Neural cell (in vitro differentiated cells): ENCODE measurements at regions not wholly inside any gene's neighbourhood (a gene's known extent, or its start where the extent isn't known, plus 50 kb on each side); places are given as distances from the start of the nearest gene placed in this dataset.

Source experiments
- H2AFZ ChIP-seq: fragments of 200-600, 300-800 bp; sonication (generic), shearing (Covaris generic); 2 replicates; pipeline ENCODE4 v1.6.0; 2014; ENCODE audit warnings: low read depth, mild to moderate bottlenecking, antibody characterized with exemption, low read length, moderate library complexity
- H3F3A ChIP-seq: fragments of 200-600 bp; shearing (Covaris generic); 2 replicates; pipeline ENCODE4 v1.6.1; 2016; ENCODE audit warnings: mild to moderate bottlenecking, moderate library complexity, mixed read lengths, antibody characterized with exemption, low read length; ENCODE audit not compliant: insufficient read depth, poor library complexity, severe bottlenecking
- H3K27ac ChIP-seq: fragments of 200-600, 300-800 bp; sonication (generic), shearing (Covaris generic); 2 replicates; pipeline ENCODE4 v1.5.1; 2014; ENCODE audit warnings: mild to moderate bottlenecking, low read length, moderate library complexity
- H3K27me3 ChIP-seq: fragments of 300-800, 200-600 bp; sonication (generic), shearing (Covaris generic); 2 replicates; pipeline ENCODE4 v1.6.0; 2014; ENCODE audit warnings: mild to moderate bottlenecking, low read depth, low read length, moderate library complexity; ENCODE audit not compliant: insufficient read depth
- H3K36me3 ChIP-seq: fragments of 300-800, 200-600 bp; sonication (generic), shearing (Covaris generic); 2 replicates; pipeline ENCODE4 v1.5.1; 2014; ENCODE audit warnings: mild to moderate bottlenecking, antibody characterized with exemption, low read length, moderate library complexity; ENCODE audit not compliant: insufficient read depth
- H3K4me2 ChIP-seq: fragments of 300-800, 200-600 bp; sonication (generic), shearing (Covaris generic); 2 replicates; pipeline ENCODE4 v1.6.0; 2014; ENCODE audit warnings: mild to moderate bottlenecking, low read length
- H3K4me3 ChIP-seq: fragments of 300-800, 200-600 bp; sonication (generic), shearing (Covaris generic); 2 replicates; pipeline ENCODE4 v1.5.1; 2014; ENCODE audit warnings: mild to moderate bottlenecking, low read length, moderate library complexity
- H3K79me2 ChIP-seq: fragments of 200-600 bp; shearing (Covaris generic); replicated peaks from 2 replicates; pipeline ENCODE4 v1.6.0; 2014; ENCODE audit warnings: mild to moderate bottlenecking, low read length, moderate library complexity; ENCODE audit not compliant: insufficient read depth
- H3K9ac ChIP-seq: fragments of 300-800, 200-600 bp; sonication (generic), shearing (Covaris generic); 2 replicates; pipeline ENCODE4 v1.6.1; 2016; ENCODE audit warnings: mild to moderate bottlenecking, low read length, mixed read lengths
- H3K9me2 ChIP-seq: fragments of 200-600 bp; shearing (Covaris generic); 2 replicates; pipeline ENCODE4 v1.6.1; 2016; ENCODE audit warnings: mild to moderate bottlenecking, low read length, mixed read lengths; ENCODE audit not compliant: insufficient read depth
- H3K9me3 ChIP-seq: fragments of 200-600, 300-800 bp; sonication (generic), shearing (Covaris generic); 2 replicates; pipeline ENCODE4 v1.6.1; 2016; ENCODE audit warnings: mild to moderate bottlenecking, mixed run types, low read length, moderate library complexity, mixed read lengths
- H4K20me1 ChIP-seq: fragments of 200-600 bp; shearing (Covaris generic); 2 replicates; pipeline ENCODE4 v1.6.1; 2016; ENCODE audit warnings: mild to moderate bottlenecking, mixed run types; ENCODE audit not compliant: insufficient read depth
- CTCF ChIP-seq: fragments of 450-650 bp; IDR thresholded peaks from 2 replicates; pipeline ENCODE4 v1.5.1; 2014; ENCODE audit warnings: antibody characterized with exemption, mild to moderate bottlenecking, moderate library complexity; ENCODE audit not compliant: poor library complexity, severe bottlenecking
- EP300 ChIP-seq: fragments of 450-650 bp; conservative IDR thresholded peaks from 2 replicates; pipeline ENCODE4 v1.6.1; 2014; ENCODE audit warnings: antibody characterized with exemption, mild to moderate bottlenecking, moderate library complexity; ENCODE audit not compliant: poor library complexity, severe bottlenecking
- EZH2 ChIP-seq: fragments of 200-600, 300-800 bp; shearing (Covaris generic), sonication (generic); IDR thresholded peaks from 2 replicates; pipeline ENCODE4 v1.6.1; 2014; ENCODE audit warnings: antibody characterized with exemption, low read length, borderline replicate concordance, mild to moderate bottlenecking; ENCODE audit not compliant: insufficient read depth, poor library complexity, severe bottlenecking
- MXI1 ChIP-seq: fragments of 450-650 bp; conservative IDR thresholded peaks from 2 replicates; pipeline ENCODE4 v1.6.1; 2014; ENCODE audit warnings: antibody characterized with exemption, mild to moderate bottlenecking; ENCODE audit not compliant: poor library complexity, severe bottlenecking
- POLR2AphosphoS5 ChIP-seq: IDR thresholded peaks from 2 replicates; pipeline ENCODE4 v1.6.1; 2012
- RAD21 ChIP-seq: fragments of 450-650 bp; conservative IDR thresholded peaks from 2 replicates; pipeline ENCODE4 v1.6.1; 2014; ENCODE audit warnings: antibody characterized with exemption, mild to moderate bottlenecking, moderate library complexity
- SMC3 ChIP-seq: fragments of 450-650 bp; conservative IDR thresholded peaks from 2 replicates; pipeline ENCODE4 v1.6.1; 2014; ENCODE audit warnings: antibody characterized with exemption, mild to moderate bottlenecking, moderate library complexity; ENCODE audit not compliant: poor library complexity
- TAF1 ChIP-seq: IDR thresholded peaks from 2 replicates; pipeline ENCODE4 v1.6.1; 2012; ENCODE audit warnings: low read depth
- TF ChIP-seq, protein P1 (sequence below): IDR thresholded peaks from 2 replicates; pipeline ENCODE4 v1.6.1; 2012; ENCODE audit warnings: borderline replicate concordance

DNA sequence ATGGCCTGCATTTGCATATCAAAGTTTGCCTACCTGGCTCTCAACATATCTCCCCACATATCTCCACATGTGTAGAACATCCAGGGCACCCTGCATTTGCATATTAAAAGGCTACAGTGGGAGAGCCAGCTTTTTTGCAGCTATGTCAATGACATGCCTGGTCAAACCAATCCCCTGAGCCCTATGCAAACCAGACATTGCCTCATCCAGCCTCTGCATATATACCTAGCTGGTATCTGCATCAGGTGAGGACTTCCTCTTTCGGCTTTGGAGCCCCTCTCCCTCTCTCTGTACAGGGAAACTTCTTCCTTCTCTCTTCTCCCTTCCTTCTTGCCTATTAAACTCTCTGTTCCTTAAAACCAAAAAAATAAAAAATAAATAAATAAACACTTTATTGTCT is 142.7 kb upstream of the STEAP4 start:
- Histone ChIP-seq H2AFZ (no peak overlapping the region), H3K4me3 (no peak overlapping the region), H3K27me3 (no peaks in the 10 kb centered on the region), H3K9me3 (no peaks in the 10 kb centered on the region), H3K9ac (no peak overlapping the region), H3K9me2 (no peaks in the 10 kb centered on the region), H4K20me1 (no peaks in the 10 kb centered on the region), H3K27ac (no peak overlapping the region), H3F3A (no peaks in the 10 kb centered on the region), H3K79me2 (no peaks in the 10 kb centered on the region), H3K4me2 (no peak overlapping the region), H3K36me3 (no peaks in the 10 kb centered on the region)
- no peak for TF ChIP-seq CTCF
- no peak for TF ChIP-seq SMC3

DNA sequence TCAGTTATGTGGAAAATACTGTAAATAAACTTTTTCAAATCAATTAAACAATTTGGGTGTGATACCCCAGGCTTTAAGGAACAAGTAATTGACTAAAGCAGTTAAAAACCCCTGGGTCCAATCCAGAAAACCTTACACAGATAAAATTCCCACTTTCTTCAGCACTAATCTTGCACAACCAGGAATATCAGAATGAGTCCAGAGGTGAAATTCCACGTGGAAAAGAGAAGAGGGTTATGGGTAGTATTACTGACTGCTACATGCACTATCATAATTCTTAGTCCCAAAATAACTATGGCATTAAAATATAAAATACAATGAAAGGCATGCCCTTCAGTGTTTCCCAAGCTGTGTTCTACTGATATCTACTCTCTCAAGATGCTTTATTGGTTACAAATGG is 135.7 kb upstream of the STEAP4 start:
- Histone ChIP-seq H3K4me3 (no peak overlapping the region), H3K9me3 (no peaks in the 10 kb centered on the region), H3K9me2 (no peaks in the 10 kb centered on the region), H3K79me2 (no peaks in the 10 kb centered on the region), H3K27me3 (no peaks in the 10 kb centered on the region), H3F3A (no peaks in the 10 kb centered on the region), H3K36me3 (no peaks in the 10 kb centered on the region), H4K20me1 (no peaks in the 10 kb centered on the region), H2AFZ (no peak overlapping the region), H3K4me2 (no peak overlapping the region), H3K27ac (no peak overlapping the region), H3K9ac (no peak overlapping the region)
- TF ChIP-seq, protein P1, sequence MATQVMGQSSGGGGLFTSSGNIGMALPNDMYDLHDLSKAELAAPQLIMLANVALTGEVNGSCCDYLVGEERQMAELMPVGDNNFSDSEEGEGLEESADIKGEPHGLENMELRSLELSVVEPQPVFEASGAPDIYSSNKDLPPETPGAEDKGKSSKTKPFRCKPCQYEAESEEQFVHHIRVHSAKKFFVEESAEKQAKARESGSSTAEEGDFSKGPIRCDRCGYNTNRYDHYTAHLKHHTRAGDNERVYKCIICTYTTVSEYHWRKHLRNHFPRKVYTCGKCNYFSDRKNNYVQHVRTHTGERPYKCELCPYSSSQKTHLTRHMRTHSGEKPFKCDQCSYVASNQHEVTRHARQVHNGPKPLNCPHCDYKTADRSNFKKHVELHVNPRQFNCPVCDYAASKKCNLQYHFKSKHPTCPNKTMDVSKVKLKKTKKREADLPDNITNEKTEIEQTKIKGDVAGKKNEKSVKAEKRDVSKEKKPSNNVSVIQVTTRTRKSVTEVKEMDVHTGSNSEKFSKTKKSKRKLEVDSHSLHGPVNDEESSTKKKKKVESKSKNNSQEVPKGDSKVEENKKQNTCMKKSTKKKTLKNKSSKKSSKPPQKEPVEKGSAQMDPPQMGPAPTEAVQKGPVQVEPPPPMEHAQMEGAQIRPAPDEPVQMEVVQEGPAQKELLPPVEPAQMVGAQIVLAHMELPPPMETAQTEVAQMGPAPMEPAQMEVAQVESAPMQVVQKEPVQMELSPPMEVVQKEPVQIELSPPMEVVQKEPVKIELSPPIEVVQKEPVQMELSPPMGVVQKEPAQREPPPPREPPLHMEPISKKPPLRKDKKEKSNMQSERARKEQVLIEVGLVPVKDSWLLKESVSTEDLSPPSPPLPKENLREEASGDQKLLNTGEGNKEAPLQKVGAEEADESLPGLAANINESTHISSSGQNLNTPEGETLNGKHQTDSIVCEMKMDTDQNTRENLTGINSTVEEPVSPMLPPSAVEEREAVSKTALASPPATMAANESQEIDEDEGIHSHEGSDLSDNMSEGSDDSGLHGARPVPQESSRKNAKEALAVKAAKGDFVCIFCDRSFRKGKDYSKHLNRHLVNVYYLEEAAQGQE, result no peak
- TF ChIP-seq MXI1 (no peak), EZH2 (no peak), EP300 (no peak), SMC3 (no peak), CTCF (no peak), RAD21 (no peak), POLR2AphosphoS5 (no peak), TAF1 (no peak)
